ENCODE measurements at regions not wholly inside any gene's neighbourhood (a gene's known extent, or its start where the extent isn't known, plus 50 kb on each side); places are given as distances from the start of the nearest gene placed in this dataset.

DNA sequence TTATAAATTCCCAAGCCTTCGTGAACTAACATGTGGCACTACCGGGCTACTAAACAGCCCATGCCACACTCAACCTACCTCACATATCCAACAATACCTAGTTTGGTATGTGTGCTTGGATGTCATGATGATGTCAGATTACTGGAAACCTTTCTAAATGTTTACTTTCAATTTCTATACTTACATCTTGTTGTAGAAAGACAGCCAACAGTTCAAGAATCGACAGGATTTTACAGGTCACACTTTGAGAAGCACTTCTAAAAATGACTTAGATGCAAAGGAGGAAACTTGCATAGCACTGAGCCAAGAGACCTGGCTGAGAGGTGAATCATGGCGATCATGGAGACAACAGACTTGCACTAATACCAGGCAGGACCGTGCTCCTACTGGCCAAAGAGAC is 209.9 kb downstream of the COL4A1 start:
- no peak overlapping the region for H3K27ac ChIP-seq (ENCODE audit: low read depth, low read length)
- no peaks in the 10 kb centered on the region for H3K36me3 ChIP-seq (ENCODE audit: control insufficient read depth, insufficient read depth, low read length)
- H3K4me1 ChIP-seq (ENCODE audit: control insufficient read depth, insufficient read depth, low read length), result no peaks in the 10 kb centered on the region
- no peak overlapping the region for H3K4me3 ChIP-seq (ENCODE audit: low read depth, low read length)
- H3K9ac ChIP-seq (ENCODE audit: low read depth, low read length), result no peak overlapping the region
- H3K27me3 ChIP-seq (ENCODE audit: control insufficient read depth, insufficient read depth, low read length), result no peaks in the 10 kb centered on the region
- H3K9me3 ChIP-seq (ENCODE audit: control insufficient read depth, insufficient read depth, low read length), result peaks cover 8% of the 10 kb centered on the region; the same call in 1 of the 2 replicates

DNA sequence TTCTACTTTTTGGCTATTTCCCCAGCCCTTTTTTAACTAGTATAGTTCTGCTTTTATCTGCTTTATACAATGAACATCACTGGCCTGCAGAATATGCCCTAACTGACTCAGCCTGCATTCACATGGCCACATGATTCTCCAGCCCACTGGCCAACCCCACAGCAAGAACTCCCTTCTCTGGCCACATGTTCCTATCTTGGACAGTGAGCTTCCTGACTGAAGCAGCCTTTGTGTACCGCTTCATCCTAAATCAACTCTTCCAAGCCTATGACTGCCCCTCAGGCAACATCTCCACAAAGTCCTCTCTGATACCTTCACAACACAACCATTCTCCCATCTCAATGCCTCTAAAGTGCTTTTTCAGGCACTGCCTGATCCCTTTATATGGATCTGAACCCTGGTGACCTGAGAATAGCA is 214.1 kb downstream of the COL4A1 start:
- Histone ChIP-seq H3K9me3 (ENCODE audit: control insufficient read depth, insufficient read depth, low read length) (no peaks in the 10 kb centered on the region), H3K4me1 (ENCODE audit: control insufficient read depth, insufficient read depth, low read length) (no peaks in the 10 kb centered on the region), H3K4me3 (ENCODE audit: low read depth, low read length) (no peak overlapping the region), H3K27ac (ENCODE audit: low read depth, low read length) (no peak overlapping the region), H3K36me3 (ENCODE audit: control insufficient read depth, insufficient read depth, low read length) (no peaks in the 10 kb centered on the region), H3K9ac (ENCODE audit: low read depth, low read length) (no peak overlapping the region), H3K27me3 (ENCODE audit: control insufficient read depth, insufficient read depth, low read length) (no peaks in the 10 kb centered on the region)

DNA sequence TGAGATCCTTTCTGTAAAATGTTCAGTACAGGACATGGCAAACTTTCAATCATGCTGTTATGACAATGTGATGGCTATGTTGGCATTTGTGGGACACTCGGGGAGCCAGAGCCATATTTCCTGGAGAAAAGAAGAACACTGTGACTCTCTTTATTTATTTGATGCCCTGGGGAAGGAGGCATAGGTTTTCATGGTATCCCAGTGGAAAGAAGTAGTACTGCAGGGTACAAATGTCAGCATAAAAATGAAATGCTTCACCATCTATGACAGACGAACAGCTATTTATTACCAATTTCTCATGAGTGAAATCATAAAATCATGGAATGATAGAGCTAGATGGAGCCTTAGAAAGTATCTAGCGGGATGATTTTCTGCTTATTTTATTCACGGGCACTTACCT is 217.1 kb downstream of the COL4A1 start:
- no peaks in the 10 kb centered on the region for H3K36me3 ChIP-seq (ENCODE audit: control insufficient read depth, insufficient read depth, low read length)
- H3K27me3 ChIP-seq (ENCODE audit: control insufficient read depth, insufficient read depth, low read length), result no peaks in the 10 kb centered on the region
- H3K4me1 ChIP-seq (ENCODE audit: control insufficient read depth, insufficient read depth, low read length), result no peaks in the 10 kb centered on the region
- H3K9me3 ChIP-seq (ENCODE audit: control insufficient read depth, insufficient read depth, low read length), result no peaks in the 10 kb centered on the region
- H3K4me3 ChIP-seq (ENCODE audit: low read depth, low read length), result no peak overlapping the region
- H3K9ac ChIP-seq (ENCODE audit: low read depth, low read length), result no peak overlapping the region
- no peak overlapping the region for H3K27ac ChIP-seq (ENCODE audit: low read depth, low read length)

DNA sequence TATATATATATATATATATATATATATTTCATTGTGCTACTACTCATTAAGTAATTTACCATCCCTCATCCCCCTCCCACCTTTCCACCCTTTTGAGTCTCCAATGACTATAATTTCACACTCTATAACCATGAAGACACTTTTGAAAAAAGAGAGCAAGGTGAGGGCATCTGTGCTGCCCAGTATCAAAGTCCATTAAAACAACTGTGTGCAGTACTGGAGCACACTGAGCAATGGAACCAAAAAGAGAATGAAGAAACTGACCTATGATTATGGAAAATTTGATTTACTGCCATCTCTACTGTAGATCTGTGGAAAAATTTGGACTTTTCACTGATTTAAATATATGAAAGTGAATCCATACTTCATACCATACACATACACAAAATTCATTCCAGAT is 217.9 kb downstream of the COL4A1 start:
- Histone ChIP-seq H3K4me3 (ENCODE audit: low read depth, low read length) (no peak overlapping the region), H3K36me3 (ENCODE audit: control insufficient read depth, insufficient read depth, low read length) (no peaks in the 10 kb centered on the region), H3K9ac (ENCODE audit: low read depth, low read length) (no peak overlapping the region), H3K27me3 (ENCODE audit: control insufficient read depth, insufficient read depth, low read length) (no peaks in the 10 kb centered on the region), H3K9me3 (ENCODE audit: control insufficient read depth, insufficient read depth, low read length) (no peaks in the 10 kb centered on the region), H3K4me1 (ENCODE audit: control insufficient read depth, insufficient read depth, low read length) (no peaks in the 10 kb centered on the region), H3K27ac (ENCODE audit: low read depth, low read length) (no peak overlapping the region)

DNA sequence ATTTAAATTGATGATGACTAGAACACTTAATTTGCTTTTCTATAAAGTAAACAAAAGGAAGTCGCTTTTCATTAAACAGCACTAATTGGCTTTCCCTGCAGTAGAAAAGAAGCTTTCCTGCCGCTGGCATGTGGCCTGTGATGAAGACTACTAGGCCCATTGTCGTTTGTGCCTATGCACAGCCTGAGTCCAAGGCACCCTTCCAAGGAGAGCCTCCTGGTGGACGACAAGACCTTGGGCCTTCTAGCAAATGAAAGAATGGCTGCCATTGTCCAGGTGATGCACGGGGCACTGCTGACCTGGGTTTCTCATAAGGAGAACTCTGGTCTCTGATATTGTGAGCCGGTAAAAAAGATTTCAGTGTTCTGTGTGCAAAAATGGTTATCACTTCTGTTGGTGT is 233.0 kb downstream of the COL4A1 start:
- Histone ChIP-seq H3K9me3 (ENCODE audit: control insufficient read depth, insufficient read depth, low read length) (no peaks in the 10 kb centered on the region), H3K27ac (ENCODE audit: low read depth, low read length) (no peak overlapping the region), H3K9ac (ENCODE audit: low read depth, low read length) (no peak overlapping the region), H3K27me3 (ENCODE audit: control insufficient read depth, insufficient read depth, low read length) (no peaks in the 10 kb centered on the region), H3K4me3 (ENCODE audit: low read depth, low read length) (no peak overlapping the region), H3K36me3 (ENCODE audit: control insufficient read depth, insufficient read depth, low read length) (no peaks in the 10 kb centered on the region), H3K4me1 (ENCODE audit: control insufficient read depth, insufficient read depth, low read length) (0 out of 2 replicates have a peak, but pooled peaks cover 5% of the 10 kb centered on the region)

DNA sequence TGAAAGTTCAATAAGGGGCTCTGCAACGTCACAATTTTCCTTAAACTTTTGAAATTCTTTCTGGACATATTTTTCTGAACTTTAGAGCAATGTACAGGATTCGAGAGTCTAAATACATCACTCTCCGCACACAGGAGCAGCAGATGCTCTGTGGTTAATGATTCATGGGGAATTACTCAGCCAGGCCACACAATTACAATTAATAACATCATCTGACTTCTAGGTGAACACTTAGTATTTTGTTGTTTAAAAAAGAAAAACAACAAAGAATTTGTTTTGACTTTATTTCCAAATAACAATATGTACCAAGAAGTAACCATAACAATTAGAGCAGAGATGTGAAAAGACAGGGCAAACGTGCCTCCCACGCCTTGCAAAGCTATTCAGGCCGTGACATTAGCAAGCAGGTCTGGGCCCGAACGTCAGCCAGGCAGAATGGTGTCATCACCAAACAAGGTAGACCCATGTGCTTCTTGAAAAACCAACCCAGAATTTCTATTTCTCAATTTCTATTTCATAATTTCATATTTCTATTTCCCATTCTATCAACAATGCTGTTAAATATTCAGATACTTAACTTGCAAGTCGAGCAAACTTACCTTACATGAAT is 236.3 kb downstream of the COL4A1 start:
- H3K9me3 ChIP-seq (ENCODE audit: control insufficient read depth, insufficient read depth, low read length), result no peaks in the 10 kb centered on the region
- no peaks in the 10 kb centered on the region for H3K36me3 ChIP-seq (ENCODE audit: control insufficient read depth, insufficient read depth, low read length)
- no peak overlapping the region for H3K4me3 ChIP-seq (ENCODE audit: low read depth, low read length)
- H3K27me3 ChIP-seq (ENCODE audit: control insufficient read depth, insufficient read depth, low read length), result no peaks in the 10 kb centered on the region
- H3K27ac ChIP-seq (ENCODE audit: low read depth, low read length), result no peak overlapping the region
- H3K9ac ChIP-seq (ENCODE audit: low read depth, low read length), result no peak overlapping the region
- H3K4me1 ChIP-seq (ENCODE audit: control insufficient read depth, insufficient read depth, low read length), result 0 out of 2 replicates have a peak, but pooled peaks cover 5% of the 10 kb centered on the region

DNA sequence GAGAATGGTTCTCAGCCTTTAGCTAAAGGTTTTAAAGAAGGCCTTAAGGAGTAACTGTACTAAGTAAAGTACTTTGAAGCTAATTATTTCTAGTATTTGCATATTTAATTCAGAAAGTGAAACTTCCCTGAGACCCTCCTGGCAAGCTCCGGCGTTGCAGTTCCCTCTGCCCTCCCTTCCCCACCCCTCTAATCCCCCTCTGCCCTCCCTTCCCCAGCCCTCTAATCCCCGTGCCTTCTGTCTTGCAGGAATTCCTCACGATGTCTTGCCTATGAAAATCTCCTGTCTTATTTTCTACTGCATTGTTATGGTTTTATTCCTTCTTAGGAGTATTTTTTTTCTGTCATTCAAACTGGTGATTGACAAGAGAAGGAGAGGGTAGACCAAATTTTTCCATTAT is 236.9 kb downstream of the COL4A1 start:
- H3K9ac ChIP-seq (ENCODE audit: low read depth, low read length), result no peak overlapping the region
- no peaks in the 10 kb centered on the region for H3K9me3 ChIP-seq (ENCODE audit: control insufficient read depth, insufficient read depth, low read length)
- no peaks in the 10 kb centered on the region for H3K36me3 ChIP-seq (ENCODE audit: control insufficient read depth, insufficient read depth, low read length)
- no peak overlapping the region for H3K27ac ChIP-seq (ENCODE audit: low read depth, low read length)
- no peak overlapping the region for H3K4me3 ChIP-seq (ENCODE audit: low read depth, low read length)
- H3K27me3 ChIP-seq (ENCODE audit: control insufficient read depth, insufficient read depth, low read length), result no peaks in the 10 kb centered on the region
- 0 out of 2 replicates have a peak, but pooled peaks cover 5% of the 10 kb centered on the region for H3K4me1 ChIP-seq (ENCODE audit: control insufficient read depth, insufficient read depth, low read length)

DNA sequence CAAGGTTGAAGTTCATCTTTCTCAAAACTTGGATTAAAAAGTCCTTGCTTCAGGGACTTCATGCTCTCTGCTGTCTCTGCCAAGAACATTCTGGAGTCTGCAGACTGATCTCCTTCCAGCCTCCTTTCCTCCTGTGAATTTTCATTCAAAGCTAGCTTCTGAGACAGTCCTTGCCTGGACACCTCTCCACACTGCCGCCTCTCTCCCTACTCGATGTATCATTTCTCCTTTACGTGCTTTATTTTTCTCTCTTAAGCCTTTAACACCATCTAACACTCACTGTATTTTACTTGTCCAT is 238.8 kb downstream of the COL4A1 start:
- no peaks in the 10 kb centered on the region for H3K9me3 ChIP-seq (ENCODE audit: control insufficient read depth, insufficient read depth, low read length)
- no peak overlapping the region for H3K4me3 ChIP-seq (ENCODE audit: low read depth, low read length)

DNA sequence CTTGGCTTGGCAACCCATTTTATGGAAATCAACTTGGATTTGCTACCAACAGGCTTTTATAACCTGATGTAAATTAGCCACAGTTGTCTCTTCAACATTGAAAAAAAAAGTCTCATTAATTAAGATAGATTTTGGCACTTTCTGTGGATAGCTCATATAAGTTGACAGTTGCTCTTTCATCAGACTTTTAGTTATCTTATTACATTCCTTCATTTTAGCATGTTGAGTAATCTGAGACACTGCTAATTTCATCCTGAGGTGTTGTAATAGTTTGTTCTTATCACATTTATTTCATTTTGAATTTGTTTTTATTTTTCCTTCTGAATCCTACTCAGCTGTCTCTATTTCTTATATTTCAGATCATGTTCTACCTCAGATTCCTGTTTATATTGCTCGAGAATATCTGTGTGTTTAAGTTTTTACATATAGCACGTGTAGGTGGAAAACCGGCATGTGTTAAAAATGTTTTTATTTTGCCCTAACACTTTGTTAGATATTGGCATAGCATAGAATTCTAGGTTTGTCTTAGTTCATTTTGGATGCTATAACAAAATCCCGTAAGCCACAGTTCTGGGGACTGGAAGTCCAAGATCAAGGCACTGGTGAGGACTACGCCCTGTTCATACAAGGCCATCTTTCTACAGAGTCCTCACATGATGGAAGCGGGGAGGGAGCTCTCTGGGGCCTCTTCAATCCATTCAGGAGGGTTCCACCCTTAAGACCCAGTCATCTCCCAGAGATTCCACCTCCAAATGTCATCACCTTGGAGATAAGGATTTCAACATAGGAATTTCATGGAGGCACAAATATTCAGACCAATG is 239.4 kb downstream of the COL4A1 start:
- H3K27ac ChIP-seq (ENCODE audit: low read depth, low read length), result no peak overlapping the region
- H3K4me3 ChIP-seq (ENCODE audit: low read depth, low read length), result no peak overlapping the region
- H3K9me3 ChIP-seq (ENCODE audit: control insufficient read depth, insufficient read depth, low read length), result no peaks in the 10 kb centered on the region
- H3K27me3 ChIP-seq (ENCODE audit: control insufficient read depth, insufficient read depth, low read length), result no peaks in the 10 kb centered on the region
- no peaks in the 10 kb centered on the region for H3K36me3 ChIP-seq (ENCODE audit: control insufficient read depth, insufficient read depth, low read length)
- no peak overlapping the region for H3K9ac ChIP-seq (ENCODE audit: low read depth, low read length)
- 0 out of 2 replicates have a peak, but pooled peaks cover 5% of the 10 kb centered on the region for H3K4me1 ChIP-seq (ENCODE audit: control insufficient read depth, insufficient read depth, low read length)

More for the DNA sequence above, 238.8 kb downstream of the COL4A1 start:
- Histone ChIP-seq H3K27me3 (ENCODE audit: control insufficient read depth, insufficient read depth, low read length) (no peaks in the 10 kb centered on the region), H3K36me3 (ENCODE audit: control insufficient read depth, insufficient read depth, low read length) (no peaks in the 10 kb centered on the region), H3K9ac (ENCODE audit: low read depth, low read length) (no peak overlapping the region), H3K27ac (ENCODE audit: low read depth, low read length) (no peak overlapping the region), H3K4me1 (ENCODE audit: control insufficient read depth, insufficient read depth, low read length) (0 out of 2 replicates have a peak, but pooled peaks cover 5% of the 10 kb centered on the region)

DNA sequence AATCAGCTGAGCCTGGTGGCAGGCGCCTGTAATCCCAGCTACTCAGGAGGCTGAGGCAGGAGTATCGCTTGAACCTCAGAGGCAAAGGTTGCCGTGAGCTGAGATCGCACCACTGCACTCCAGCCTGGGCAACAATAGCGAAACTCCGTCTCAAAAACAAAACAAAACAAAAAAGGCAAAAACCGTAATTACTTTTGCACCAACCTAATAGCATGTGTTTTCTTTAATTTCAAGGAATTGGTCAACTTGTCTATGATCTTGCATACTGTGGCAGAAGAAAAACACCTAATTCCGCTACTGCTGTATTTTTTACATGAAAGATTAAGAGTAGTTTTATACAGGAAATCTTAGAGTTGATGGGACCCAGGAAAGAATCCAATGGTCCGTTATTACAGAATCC is 241.2 kb downstream of the COL4A1 start:
- Histone ChIP-seq H3K4me3 (ENCODE audit: low read depth, low read length) (no peak overlapping the region), H3K4me1 (ENCODE audit: control insufficient read depth, insufficient read depth, low read length) (0 out of 2 replicates have a peak, but pooled peaks cover 5% of the 10 kb centered on the region), H3K27ac (ENCODE audit: low read depth, low read length) (no peak overlapping the region), H3K9ac (ENCODE audit: low read depth, low read length) (no peak overlapping the region), H3K36me3 (ENCODE audit: control insufficient read depth, insufficient read depth, low read length) (no peaks in the 10 kb centered on the region), H3K9me3 (ENCODE audit: control insufficient read depth, insufficient read depth, low read length) (no peaks in the 10 kb centered on the region), H3K27me3 (ENCODE audit: control insufficient read depth, insufficient read depth, low read length) (no peaks in the 10 kb centered on the region)

Measured in HUES48 (cell line).